Epithelial cell of esophagus (primary cell): ENCODE measurements at regions not wholly inside any gene's neighbourhood (a gene's known extent, or its start where the extent isn't known, plus 50 kb on each side); places are given as distances from the start of the nearest gene placed in this dataset.
"Not testable (repeated sequence)": the region's sequence is repeated elsewhere in the genome, so short reads cannot be mapped to it uniquely, and the experiment has no call there.

ENCODE experiments used
- DNase-seq: peaks from one replicate; pipeline ENCODE4 v3.0.0; 2010; ENCODE audit warnings: low read depth
- H3K4me3 ChIP-seq: 2 replicates; pipeline ENCODE4 v1.5.1; 2011; ENCODE audit warnings: mild to moderate bottlenecking, low read length, control low read depth
- CTCF ChIP-seq: IDR thresholded peaks from 2 replicates; pipeline ENCODE4 v1.5.1; 2011; ENCODE audit warnings: low read depth, mild to moderate bottlenecking, low read length, control low read depth, inconsistent platforms; ENCODE audit not compliant: insufficient read depth; ENCODE audit errors: missing control alignments

- no peak for TF ChIP-seq CTCF
- DNase-seq, result peak; percentile 76
- H3K4me3 ChIP-seq, result no peak overlapping the region
These were observed 58.6 kb upstream of the ARHGAP29 start for GRCh38 chr1:94296018-94296417.

- DNase-seq, H3K4me3 ChIP-seq: not testable (repeated sequence)
These were observed 55.6 kb upstream of the ARHGAP29 start for GRCh38 chr1:94292978-94293377.

GRCh38 chr1:94289244-94289643 is 51.9 kb upstream of the ARHGAP29 start:
- DNase-seq, H3K4me3 ChIP-seq: not testable (repeated sequence)
